BLaER1 treated with 17β-estradiol and CSF1 and Interleukin-3, amounts not matched to agents 10 nM and 100 nM (cell line): ENCODE measurements at regions not wholly inside any gene's neighbourhood (a gene's known extent, or its start where the extent isn't known, plus 50 kb on each side); places are given as distances from the start of the nearest gene placed in this dataset.

Source experiments
- H3K27ac ChIP-seq, 11 experiments: shearing (Covaris generic); formaldehyde crosslinking; 2 replicates each; pipeline ENCODE4 v1.8.1; 2022
- H3K27me3 ChIP-seq, 11 experiments: shearing (Covaris generic); formaldehyde crosslinking; 2 replicates each; pipeline ENCODE4 v1.8.1; 2022
- H3K36me3 ChIP-seq, 11 experiments: shearing (Covaris generic); formaldehyde crosslinking; 2 replicates each; pipeline ENCODE4 v1.8.1; 2022
- H3K4me1 ChIP-seq, 10 experiments: shearing (Covaris generic); formaldehyde crosslinking; 2 replicates each; pipeline ENCODE4 v1.8.1; 2022
- H3K4me2 ChIP-seq, 11 experiments: shearing (Covaris generic); formaldehyde crosslinking; 2 replicates each; pipeline ENCODE4 v1.8.1; 2022
- H3K4me3 ChIP-seq, 10 experiments: shearing (Covaris generic); formaldehyde crosslinking; 2 replicates each; pipeline ENCODE4 v1.8.1; 2022
- H3K9ac ChIP-seq, 11 experiments: shearing (Covaris generic); formaldehyde crosslinking; 2 replicates each; pipeline ENCODE4 v1.8.1; 2022
- H3K9me3 ChIP-seq, 11 experiments: shearing (Covaris generic); formaldehyde crosslinking; replicated peaks in 1 of 11; 2 replicates each; pipeline ENCODE4 v1.8.1; 2022
- H4K20me1 ChIP-seq, 11 experiments: shearing (Covaris generic); formaldehyde crosslinking; 2 replicates each; pipeline ENCODE4 v1.8.1; 2022
- Cebpa-rat ChIP-seq, 11 experiments: shearing (Covaris generic); IDR thresholded peaks; 2 replicates each; pipeline ENCODE4 v1.8.1; 2022

- Histone ChIP-seq H3K4me3 (no peak overlapping the region), H3K27me3 (no peaks in the 10 kb centered on the region), H4K20me1 (no peaks in the 10 kb centered on the region), H3K9me3 (peaks cover 15 to 23% (median 18%) of the 10 kb centered on the region in 11 experiments; a peak in 21 of 22 replicates), H3K36me3 (no peaks in the 10 kb centered on the region), H3K27ac (no peak overlapping the region), H3K9ac (no peak overlapping the region), H3K4me1 (no peaks in the 10 kb centered on the region), H3K4me2 (no peak overlapping the region)
- no peak for TF ChIP-seq Cebpa-rat (IDR thresholded peaks at IDR 0.05)
Observed at GRCh38 chr2:6470518-6470917, 395.2 kb downstream of the CMPK2 start.

- Histone ChIP-seq H3K36me3 (no peaks in the 10 kb centered on the region), H4K20me1 (no peaks in the 10 kb centered on the region), H3K4me1 (no peaks in the 10 kb centered on the region), H3K4me2 (no peak overlapping the region), H3K9ac (no peak overlapping the region), H3K9me3 (peaks cover 14 to 22% (median 17%) of the 10 kb centered on the region in 11 experiments; a peak in 21 of 22 replicates), H3K27ac (no peak overlapping the region), H3K27me3 (no peaks in the 10 kb centered on the region), H3K4me3 (no peak overlapping the region)
- TF ChIP-seq Cebpa-rat (IDR thresholded peaks at IDR 0.05): no peak
Observed at GRCh38 chr2:6471419-6471818, 394.3 kb downstream of the CMPK2 start.

GRCh38 chr2:6474161-6475140, 391.3 kb downstream of the CMPK2 start:
- peaks cover 0 to 11% (median 5%) of the 10 kb centered on the region in 11 experiments; a peak in 12 of 22 replicates for H3K9me3 ChIP-seq
- no peak overlapping the region for H3K4me2 ChIP-seq
- no peaks in the 10 kb centered on the region for H3K27me3 ChIP-seq
- no peak overlapping the region for H3K27ac ChIP-seq
- no peaks in the 10 kb centered on the region for H3K36me3 ChIP-seq
- no peak overlapping the region for H3K9ac ChIP-seq
- no peak overlapping the region for H3K4me3 ChIP-seq
- H3K4me1 ChIP-seq: no peaks in the 10 kb centered on the region
- TF ChIP-seq Cebpa-rat (IDR thresholded peaks at IDR 0.05): no peak
- H4K20me1 ChIP-seq: no peaks in the 10 kb centered on the region

GRCh38 chr2:6475155-6475940, 390.4 kb downstream of the CMPK2 start:
- Histone ChIP-seq H3K4me2 (no peak overlapping the region), H3K27ac (no peak overlapping the region), H4K20me1 (no peaks in the 10 kb centered on the region), H3K9me3 (peaks cover 3 to 20% (median 12%) of the 10 kb centered on the region in 11 experiments; a peak in 18 of 22 replicates), H3K4me1 (no peaks in the 10 kb centered on the region), H3K4me3 (no peak overlapping the region), H3K9ac (no peak overlapping the region), H3K36me3 (no peaks in the 10 kb centered on the region), H3K27me3 (no peaks in the 10 kb centered on the region)
- no peak for TF ChIP-seq Cebpa-rat (IDR thresholded peaks at IDR 0.05)

DNA sequence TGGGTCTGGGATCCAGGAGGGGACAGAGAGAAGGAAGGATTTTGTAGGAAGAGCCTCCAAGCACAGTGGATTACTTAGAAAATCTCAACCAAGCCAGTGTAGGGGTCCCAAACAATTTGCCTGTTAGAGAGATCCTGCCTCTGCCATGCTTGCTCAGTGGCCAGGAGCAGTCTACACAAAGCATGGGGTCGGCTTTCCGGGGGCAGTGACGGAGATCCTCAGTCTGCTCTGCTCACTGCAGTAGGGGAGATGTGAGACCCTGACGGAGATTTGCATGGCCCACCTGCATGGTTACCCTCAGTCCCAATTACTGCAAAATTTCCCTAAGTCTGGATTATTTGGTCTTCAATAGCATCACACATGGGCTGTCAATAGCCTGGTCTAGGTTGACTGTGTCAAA, 385.2 kb downstream of the CMPK2 start:
- no peak overlapping the region for H3K4me2 ChIP-seq
- no peaks in the 10 kb centered on the region for H3K36me3 ChIP-seq
- peaks cover 10 to 48% (median 21%) of the 10 kb centered on the region in 11 experiments; a peak in 18 of 22 replicates for H3K9me3 ChIP-seq
- H3K9ac ChIP-seq: no peak overlapping the region
- H3K27ac ChIP-seq: no peak overlapping the region
- H4K20me1 ChIP-seq: no peaks in the 10 kb centered on the region
- TF ChIP-seq Cebpa-rat (IDR thresholded peaks at IDR 0.05): no peak
- no peaks in the 10 kb centered on the region for H3K27me3 ChIP-seq
- H3K4me3 ChIP-seq: no peak overlapping the region
- H3K4me1 ChIP-seq: no peaks in the 10 kb centered on the region

DNA sequence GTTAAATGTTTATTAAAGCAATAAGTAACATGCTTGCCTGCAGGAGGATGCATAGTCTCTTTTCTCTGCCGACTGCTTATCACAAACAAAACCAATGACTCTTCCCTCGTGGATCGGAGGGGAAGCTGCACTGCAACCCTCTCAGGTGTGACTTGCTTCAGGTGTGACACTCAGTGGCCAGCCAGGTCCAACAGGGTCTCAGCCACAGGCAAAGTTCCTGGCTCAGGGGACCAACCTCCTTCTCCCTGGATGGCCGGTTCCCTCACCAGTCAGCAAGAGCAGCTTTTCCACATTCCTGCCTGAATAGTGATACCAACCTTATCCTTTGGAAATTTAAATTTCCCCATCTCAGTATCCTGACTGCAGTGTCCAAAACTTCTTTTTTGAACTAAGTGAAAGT, 383.5 kb downstream of the CMPK2 start:
- Histone ChIP-seq H4K20me1 (no peaks in the 10 kb centered on the region), H3K4me1 (no peaks in the 10 kb centered on the region), H3K36me3 (no peaks in the 10 kb centered on the region), H3K27me3 (no peaks in the 10 kb centered on the region), H3K4me3 (no peak overlapping the region), H3K9me3 (peaks cover 10 to 48% (median 21%) of the 10 kb centered on the region in 11 experiments; a peak in 18 of 22 replicates), H3K27ac (no peak overlapping the region), H3K4me2 (no peak overlapping the region), H3K9ac (no peak overlapping the region)
- no peak for TF ChIP-seq Cebpa-rat (IDR thresholded peaks at IDR 0.05)

GRCh38 chr2:6487765-6488164, 377.9 kb downstream of the CMPK2 start:
- Histone ChIP-seq H3K4me2 (no peak overlapping the region), H3K4me3 (no peak overlapping the region), H3K4me1 (no peaks in the 10 kb centered on the region), H3K36me3 (no peaks in the 10 kb centered on the region), H3K9ac (no peak overlapping the region), H3K9me3 (peaks cover 0 to 17% (median 0%) of the 10 kb centered on the region in 11 experiments; a peak in 4 of 22 replicates), H4K20me1 (no peaks in the 10 kb centered on the region), H3K27me3 (no peaks in the 10 kb centered on the region), H3K27ac (no peak overlapping the region)
- no peak for TF ChIP-seq Cebpa-rat (IDR thresholded peaks at IDR 0.05)

- Histone ChIP-seq H3K9me3 (peaks cover 0 to 6% (median 0%) of the 10 kb centered on the region in 11 experiments; a peak in 1 of 22 replicates), H3K27me3 (no peaks in the 10 kb centered on the region), H3K9ac (no peak overlapping the region), H3K4me2 (no peak overlapping the region), H3K4me1 (no peaks in the 10 kb centered on the region), H3K4me3 (no peak overlapping the region), H3K36me3 (no peaks in the 10 kb centered on the region), H3K27ac (no peak overlapping the region), H4K20me1 (no peaks in the 10 kb centered on the region)
- TF ChIP-seq Cebpa-rat (IDR thresholded peaks at IDR 0.05): no peak
Observed at GRCh38 chr2:6492573-6492972, 373.1 kb downstream of the CMPK2 start.

DNA sequence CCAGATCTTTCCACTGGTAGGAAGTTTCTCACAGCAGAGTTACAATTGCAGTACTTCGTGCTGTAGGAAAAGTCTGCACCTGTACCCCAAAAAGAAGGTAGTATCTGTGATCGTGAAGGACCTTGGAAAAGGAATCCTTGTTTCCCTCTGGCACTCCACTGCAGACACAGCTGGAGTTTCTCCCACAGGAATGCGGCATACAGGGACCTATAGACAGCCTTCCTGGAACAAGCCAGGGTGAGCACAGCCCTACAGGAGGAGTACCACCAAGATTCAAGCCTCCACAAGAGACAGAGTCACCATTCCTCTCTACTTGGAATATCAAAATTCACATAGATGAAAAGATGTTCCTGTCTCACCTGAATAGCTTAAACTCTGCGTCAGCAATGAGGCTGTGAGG, 372.4 kb downstream of the CMPK2 start:
- Histone ChIP-seq H3K4me3 (no peak overlapping the region), H3K9me3 (peaks cover 0 to 6% (median 0%) of the 10 kb centered on the region in 11 experiments; a peak in 1 of 22 replicates), H3K36me3 (no peaks in the 10 kb centered on the region), H3K27me3 (no peaks in the 10 kb centered on the region), H4K20me1 (no peaks in the 10 kb centered on the region), H3K4me1 (no peaks in the 10 kb centered on the region), H3K27ac (no peak overlapping the region), H3K9ac (no peak overlapping the region), H3K4me2 (no peak overlapping the region)
- no peak for TF ChIP-seq Cebpa-rat (IDR thresholded peaks at IDR 0.05)
